Ureter (tissue), 1 donor: ENCODE measurements at regions not wholly inside any gene's neighbourhood (a gene's known extent, or its start where the extent isn't known, plus 50 kb on each side); places are given as distances from the start of the nearest gene placed in this dataset.
A peak's percentile ranks its signal among the peaks of the same experiment; 100 is the strongest.

Experiments used
- DNase-seq: peaks from one replicate; pipeline ENCODE4 v3.0.0-alpha.2; 2020; ENCODE audit warnings: low spot score
- donor health status: DM: yes; HTN: yes; CAD: no.

DNA sequence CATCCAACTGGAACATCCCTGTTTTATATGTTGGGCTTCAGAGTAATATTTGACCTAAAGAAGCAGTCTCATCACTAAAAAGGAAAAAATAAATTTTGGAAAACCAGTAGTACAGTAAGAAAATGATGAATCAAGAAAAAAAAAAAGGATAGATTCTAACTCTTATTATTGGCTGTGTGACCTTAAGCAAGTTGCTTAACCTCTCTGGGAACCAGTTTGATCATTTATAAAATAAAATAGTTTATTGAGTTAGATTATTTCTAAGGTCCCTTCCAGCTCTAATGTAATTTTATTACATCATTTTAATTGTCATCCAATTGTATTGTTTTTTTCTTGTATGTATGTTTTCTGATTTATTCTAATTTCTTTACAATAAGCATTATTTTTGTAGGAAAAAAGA is 127.0 kb downstream of the PRELID2 start:
- no peak for DNase-seq

DNA sequence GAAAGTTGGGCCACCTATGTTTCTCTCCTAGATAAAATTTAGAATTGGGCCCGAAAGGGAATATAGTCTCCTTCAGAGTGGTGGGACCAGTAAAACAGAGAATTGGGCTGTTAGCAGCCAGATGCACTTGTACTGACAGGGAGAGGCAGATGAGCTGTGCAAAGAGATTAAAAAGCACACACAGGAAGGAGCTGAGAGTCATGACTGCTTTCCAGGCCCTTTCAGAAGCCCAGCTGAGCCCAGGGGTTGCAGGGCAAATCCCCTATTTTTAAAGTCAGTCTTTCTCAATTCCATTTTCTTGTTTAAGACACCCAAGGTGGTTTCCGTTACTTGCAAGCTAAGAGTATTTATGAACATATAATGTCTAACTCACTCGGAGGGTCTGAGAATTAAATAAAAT is 130.4 kb downstream of the PRELID2 start:
- no peak for DNase-seq

DNA sequence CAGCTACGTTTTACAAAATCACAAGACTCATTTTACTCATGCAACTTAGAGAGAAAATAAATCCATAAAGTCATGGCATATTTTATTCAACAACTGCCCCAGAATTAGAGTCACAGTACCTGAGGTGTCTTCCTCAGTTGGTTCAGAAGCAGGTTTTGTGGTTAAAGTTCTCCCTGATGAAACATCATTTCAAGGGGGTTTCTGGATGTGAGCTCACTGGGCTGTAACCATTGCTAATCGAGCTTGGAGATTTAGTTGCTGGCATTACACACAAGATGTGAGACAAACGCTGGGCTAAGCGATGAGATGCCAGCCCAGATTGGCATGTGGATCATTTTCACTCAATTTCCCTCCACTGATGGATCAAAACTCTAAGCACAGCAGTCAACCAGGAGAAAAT is 131.3 kb downstream of the PRELID2 start:
- DNase-seq = no peak

DNA sequence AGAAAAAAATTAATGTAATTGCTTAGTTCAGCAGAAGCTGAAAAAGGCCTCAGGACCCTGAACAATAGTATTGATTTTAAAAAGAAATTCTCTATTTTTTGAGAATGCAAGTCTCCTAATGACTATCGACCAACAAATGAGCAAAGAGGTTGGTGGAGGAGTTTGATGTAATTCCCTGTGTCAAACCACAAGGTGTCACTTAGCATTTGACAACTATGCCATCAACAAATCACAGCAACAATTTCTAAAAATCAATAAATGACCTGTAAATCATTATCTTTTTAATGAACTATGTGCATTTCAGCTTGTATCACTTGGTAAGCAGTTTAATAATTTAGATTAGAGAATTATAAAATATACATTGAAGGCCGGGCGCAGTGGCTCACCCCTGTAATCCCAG is 133.7 kb downstream of the PRELID2 start:
- DNase-seq = no peak

DNA sequence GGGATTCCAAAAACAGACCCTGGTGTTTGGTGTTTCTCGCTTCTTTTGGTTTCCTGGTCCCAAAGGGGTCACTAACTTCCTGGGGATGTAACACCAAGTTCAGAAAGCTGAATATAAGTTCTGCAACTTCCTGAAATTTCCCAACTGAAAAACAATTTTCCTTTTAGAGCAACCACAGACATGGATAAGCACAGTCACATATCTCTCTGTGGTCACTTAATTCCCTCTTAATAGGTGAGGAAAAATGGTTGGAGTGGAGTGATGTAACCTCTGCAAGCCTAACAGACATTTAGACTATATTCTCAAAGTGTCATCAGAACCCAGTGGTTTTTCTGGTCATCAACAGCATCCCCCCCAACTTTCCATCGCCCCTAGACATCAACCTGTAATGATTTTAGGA is 135.3 kb downstream of the PRELID2 start:
- no peak for DNase-seq

DNA sequence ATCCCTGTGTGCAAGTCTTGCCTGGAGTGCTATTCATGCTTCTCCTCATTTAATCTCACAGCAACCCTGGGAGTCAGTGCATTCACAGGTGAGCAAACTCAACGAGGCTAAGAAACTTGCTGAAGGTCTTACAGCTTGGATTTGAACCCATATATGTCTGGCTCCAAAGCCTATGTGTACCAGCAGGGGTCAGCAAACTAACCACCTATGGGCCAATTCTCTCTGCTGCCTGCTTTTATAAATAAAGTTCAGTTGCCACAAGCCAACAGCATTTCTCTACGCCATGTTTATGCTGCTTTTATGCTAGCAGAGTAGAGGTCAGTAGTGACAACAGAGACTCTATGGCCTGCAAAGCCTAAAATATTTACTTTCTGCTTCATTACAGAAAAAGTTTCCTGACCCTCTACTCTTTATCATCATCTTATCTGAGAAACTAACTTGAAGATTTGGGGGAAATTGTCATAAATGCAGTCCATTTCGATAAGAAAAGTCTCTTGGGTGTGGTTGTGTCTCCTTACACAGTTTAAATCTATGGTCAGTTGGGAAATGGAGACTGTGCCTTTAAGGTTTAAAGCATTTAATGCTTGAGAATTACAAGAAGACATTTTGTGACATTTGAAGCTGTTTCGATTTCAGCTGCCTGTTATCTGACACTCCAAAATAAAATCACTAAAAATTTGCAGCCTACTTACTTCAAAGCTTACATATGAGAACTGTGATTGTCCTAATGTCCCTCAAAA is 137.7 kb downstream of the PRELID2 start:
- DNase-seq = no peak

DNA sequence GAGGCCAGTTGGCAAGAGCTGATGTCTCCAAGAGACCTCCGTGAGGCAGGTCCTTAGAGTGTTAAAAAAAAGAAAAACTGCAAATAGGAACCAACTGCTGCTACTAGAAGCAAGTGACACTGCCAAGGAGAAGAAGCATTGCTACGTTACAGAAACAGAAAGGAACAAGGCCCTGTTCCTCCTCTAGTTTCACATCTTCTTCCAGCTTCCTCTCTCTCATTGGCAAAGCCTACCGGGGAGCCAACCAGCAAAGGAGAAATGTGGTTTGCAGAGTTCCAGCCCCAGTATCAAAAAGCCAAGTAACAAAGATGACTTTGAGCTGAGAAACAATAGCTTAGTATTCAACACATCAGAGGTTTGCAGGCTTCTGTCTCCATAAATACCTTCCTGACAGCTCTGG is 145.9 kb downstream of the PRELID2 start:
- no peak for DNase-seq

DNA sequence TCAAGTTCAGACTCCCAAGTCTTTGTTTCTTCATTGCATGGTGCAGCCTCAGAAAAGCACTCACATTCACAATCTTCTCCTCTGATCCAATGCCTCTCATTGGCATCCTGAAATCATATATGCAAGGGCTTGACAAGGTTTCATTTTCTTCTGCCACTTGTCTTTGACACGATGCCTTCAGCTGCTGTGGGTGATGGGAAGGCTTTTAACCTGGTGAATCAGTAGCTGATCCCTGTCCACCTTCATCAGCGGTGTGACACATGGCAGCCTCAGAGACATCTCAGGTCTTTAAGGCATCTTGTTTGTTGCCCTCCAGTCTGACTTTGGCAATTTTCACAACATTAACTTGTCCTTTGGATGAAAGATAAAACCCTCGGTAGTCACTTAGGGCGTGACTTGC is 147.2 kb downstream of the PRELID2 start:
- no peak for DNase-seq

DNA sequence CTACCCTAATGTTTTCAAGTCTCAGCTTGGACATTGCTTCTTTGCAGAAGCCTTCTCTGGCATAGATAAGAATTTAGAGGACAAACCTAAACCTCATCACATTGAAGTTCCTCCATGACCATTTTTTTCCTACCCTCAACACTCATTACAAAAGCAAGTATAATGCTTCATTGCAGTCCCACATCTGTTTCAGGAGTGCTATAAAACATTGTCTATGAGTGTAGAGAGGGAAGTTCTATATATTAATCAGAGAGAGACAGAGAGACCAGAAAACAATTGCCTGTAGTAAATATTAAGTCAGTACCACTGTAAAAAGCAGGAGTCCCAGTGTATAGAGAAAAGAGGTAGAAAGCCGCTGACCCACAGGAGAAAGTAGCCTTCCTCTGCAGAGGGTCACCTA is 149.7 kb downstream of the PRELID2 start:
- DNase-seq = no peak

DNA sequence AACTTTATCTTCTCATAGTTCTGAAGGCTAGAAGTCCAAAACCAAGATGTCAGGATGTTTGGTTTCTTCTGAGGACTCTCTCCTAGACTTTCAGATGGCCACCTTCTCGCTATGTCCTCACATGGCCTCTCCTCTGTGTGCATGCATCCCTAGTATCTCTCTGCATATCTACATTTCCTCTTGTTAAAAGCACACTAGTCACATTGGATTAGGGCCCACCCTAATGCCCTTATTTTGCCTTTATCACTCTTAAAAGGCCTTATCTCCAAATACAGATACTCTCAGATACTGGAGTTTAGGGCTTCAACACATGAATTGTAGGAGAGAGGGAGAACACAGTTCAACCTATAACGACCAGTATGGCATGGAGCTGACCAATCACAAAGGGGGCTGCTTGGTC is 151.7 kb downstream of the PRELID2 start:
- DNase-seq = no peak

DNA sequence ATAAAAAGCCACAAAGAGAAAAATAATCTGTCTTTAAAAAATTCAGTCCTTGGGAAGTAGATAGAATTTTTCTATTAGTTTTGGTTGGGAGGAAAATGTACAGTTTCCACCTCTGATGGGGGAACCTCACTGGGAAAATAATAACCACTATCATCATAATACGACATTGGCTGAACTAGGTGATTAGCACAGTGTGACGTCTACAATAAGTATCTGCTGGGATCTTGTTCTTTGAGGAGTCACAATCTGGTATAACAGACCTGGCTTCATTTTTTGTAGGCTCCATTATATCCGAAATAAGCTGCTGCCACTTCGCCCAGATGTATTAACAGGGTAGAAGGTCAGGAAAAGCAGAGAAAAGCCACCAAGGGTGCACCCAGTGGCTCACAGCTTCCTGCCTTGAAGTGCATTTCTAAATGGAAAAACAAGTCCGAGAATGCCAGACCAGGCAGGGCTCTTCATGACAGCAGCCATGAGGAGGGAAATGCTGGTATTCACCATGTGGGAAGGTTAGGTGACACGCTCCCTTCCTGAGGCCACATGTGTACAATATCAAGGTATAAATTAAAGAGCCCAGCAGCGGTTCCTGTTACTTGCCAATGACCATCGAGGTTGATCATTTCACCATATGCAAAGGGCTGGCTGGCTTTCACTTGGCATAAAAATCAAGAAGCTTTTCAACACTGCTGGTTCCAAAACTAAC is 152.8 kb downstream of the PRELID2 start:
- no peak for DNase-seq

DNA sequence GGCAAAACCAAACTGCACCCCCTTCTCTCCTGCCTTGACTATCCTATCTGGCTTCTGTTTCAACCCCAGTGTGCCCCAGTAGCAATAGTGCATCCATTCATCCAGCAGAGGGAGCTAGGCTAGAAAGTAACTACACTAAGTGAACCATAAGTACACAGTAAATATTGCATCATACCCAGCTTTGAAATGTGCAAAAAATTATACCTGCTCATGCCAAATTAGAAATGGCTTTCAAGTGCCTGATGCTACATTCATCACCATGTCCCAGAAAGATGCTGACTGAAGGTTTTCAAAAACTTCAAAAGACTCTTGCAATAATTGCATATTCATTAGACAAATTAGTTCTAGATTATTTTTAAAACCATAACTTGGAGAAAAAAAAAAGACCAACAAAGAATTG is 153.5 kb downstream of the PRELID2 start:
- DNase-seq = peak; percentile 54

DNA sequence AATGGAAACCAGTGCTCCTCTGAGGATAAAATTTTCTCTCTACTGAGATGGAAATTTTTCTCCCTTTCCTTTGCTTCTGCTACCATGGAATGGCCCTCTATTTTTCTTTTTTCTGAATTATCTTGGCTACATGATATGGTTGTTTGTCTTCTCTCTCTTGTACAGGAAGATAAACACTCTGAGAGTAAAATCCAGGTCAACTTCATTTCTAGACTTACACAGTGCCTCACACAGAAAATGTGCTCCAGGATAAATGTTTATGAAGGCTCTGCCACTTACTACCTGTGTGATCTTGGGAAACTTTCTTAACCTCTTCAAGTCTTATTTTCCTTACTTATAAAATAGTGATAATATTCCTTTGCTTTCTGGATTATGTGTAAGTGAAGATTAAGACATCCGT is 153.9 kb downstream of the PRELID2 start:
- DNase-seq = no peak

DNA sequence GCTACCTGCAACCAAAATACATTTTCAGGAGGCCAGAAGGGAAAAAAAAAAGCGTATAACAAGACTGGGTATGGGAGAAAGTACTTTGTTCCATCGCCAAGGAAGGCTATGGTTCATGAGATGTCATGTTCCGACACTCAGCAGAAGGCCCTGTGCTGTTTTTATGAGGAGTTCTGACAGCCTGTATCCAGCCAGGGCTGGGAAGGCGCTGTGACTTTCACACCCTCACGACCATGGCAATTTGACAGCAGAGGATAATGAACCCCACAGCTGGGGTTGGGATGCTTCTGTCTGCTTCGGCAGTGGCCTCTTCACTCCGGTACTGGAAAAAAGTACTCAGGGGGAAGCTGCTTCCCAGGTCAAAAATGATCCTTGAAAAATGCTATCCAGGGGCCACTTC is 154.4 kb downstream of the PRELID2 start:
- DNase-seq = no peak

DNA sequence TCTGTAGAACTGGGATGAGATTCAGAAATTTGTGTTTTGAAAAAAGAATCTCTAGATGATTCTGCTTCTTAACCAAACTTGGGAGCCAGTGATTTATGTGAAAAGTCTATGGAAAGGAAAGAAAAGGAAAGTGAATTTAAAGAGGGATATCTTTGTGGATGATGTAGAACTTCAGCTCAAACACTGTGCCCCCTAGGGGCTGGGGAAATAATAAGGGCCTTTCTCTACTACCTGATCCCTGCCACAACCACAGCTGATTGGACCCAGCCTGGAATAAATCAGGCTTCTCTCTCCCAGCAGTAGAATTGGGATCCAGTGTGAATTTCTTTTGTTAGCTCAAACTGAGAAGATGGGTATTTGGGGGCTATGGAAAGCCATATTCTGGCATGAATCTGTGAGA is 155.0 kb downstream of the PRELID2 start:
- no peak for DNase-seq

DNA sequence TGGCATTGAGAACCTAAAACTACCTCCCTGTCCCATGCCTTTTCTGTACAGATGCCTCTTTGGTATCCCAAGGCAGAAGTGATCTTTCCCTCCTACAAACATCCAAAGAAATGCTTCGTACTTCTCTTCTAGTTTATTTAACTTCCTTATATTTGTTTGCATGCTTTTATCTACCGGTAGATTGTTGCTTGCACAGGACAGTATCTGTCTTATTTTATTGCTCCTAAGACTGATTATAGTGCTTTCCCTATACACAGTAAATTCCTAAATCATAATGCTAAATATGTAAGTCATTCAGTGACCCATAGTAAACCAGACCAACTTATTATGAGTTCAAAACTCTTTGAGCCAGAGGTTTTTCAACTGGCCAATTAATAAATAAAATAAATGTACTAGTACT is 156.9 kb downstream of the PRELID2 start:
- DNase-seq = no peak

DNA sequence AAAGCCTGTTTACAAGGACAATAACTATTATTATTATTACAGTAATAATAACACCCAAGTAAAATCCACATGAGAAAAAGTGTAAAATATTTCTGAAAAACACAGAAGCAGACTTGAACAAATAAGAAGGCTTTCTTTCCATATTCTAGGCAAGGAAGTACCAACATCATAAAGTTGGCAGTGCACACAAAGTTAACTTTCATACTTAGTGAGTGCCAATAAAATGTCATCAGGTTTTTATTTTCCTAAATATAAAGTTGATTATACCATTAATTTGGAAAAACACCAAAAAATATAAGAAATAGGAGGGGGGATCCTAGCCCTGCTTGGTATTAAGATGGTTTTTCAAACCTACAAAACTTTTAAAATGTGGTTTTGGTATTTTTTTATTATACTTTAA is 161.4 kb downstream of the PRELID2 start:
- DNase-seq = no peak

DNA sequence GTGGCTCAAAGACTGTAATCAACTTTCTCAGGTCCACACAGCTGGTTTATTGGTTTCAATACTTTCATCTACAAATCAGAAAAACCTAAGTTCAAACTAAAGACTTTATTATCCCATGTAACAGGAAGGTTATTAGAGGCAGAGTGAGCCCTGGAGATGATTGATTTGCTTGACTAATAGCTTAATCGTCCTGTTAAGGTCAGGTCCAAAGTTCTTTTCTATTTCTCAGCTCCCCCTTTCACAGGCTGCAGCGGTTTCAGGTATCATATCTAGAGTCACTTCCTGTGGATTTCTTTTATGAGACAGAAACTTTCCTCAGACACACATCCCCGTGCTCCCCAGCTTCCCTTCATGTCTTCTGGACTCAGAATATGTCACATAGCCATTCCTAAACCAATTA is 166.4 kb downstream of the PRELID2 start:
- no peak for DNase-seq

DNA sequence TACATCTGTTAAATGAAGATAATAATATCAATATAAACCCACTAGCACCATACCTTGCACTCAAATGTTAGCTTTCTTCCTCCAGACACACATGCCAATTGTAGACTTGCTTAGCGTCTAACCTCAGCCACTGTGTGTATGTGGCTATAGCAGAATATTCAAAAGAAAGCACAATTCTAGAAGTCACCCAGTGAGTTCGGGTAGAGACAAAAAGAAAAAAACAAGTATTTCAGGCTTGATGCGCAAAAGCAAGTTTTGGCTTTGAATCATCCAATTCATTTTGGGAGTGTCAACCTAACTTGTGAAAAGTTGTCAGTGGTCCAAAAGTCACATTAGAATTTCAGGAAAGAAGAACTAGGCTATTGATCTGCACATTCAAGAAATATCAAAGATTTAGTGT is 167.4 kb downstream of the PRELID2 start:
- DNase-seq = no peak

DNA sequence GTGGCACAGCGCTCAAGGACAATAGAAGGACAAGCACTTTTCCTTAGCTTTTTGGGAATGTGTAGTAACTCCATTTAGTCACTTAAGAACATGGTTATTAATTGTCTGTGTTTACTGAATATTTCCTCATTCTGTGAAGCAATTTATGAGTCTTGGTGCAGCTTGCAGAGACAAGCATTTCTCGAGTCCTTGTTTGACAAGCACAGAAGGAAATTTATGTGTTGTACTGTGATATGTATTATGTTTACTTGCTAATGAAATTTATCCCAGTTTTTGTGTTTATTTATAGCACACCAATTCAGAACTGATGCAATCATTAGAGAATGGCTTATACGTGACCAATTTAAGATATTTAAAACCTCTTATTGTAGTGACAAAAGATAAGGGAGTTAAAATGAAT is 168.6 kb downstream of the PRELID2 start:
- no peak for DNase-seq

DNA sequence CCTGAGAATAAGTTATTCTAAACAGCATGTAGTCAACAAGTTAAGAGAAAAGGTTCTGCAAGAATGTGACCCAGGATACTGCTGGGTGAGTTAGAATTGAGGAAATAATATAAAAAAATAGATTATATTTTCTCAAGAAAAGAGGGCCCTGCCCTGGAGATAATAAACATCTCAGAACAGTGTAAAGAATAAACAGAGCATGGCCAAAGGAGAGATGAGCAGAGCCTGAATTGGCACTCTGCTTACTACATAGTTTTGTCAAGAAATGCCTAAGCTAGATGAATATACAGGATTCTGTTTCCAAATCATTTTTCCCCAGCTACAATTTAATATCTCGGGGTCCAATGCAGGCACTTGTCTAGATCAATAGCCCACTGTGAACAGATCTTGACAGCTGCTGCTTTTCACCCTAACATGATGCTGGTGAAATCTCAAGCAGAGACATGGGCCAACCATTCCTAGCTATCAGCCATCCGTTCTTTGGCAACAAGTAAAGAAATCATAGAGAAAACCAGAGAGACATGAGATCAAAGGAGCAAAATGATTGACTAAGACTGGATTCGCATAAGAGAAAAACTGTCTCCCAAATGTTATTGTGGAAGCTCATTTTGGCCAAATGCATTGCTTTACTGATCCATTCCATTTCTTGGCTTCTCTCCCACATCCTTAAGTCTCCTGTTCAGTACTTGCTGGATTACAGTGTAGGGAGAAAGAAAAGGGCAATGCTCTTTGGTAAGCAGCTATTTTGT is 173.2 kb downstream of the PRELID2 start:
- DNase-seq = no peak

DNA sequence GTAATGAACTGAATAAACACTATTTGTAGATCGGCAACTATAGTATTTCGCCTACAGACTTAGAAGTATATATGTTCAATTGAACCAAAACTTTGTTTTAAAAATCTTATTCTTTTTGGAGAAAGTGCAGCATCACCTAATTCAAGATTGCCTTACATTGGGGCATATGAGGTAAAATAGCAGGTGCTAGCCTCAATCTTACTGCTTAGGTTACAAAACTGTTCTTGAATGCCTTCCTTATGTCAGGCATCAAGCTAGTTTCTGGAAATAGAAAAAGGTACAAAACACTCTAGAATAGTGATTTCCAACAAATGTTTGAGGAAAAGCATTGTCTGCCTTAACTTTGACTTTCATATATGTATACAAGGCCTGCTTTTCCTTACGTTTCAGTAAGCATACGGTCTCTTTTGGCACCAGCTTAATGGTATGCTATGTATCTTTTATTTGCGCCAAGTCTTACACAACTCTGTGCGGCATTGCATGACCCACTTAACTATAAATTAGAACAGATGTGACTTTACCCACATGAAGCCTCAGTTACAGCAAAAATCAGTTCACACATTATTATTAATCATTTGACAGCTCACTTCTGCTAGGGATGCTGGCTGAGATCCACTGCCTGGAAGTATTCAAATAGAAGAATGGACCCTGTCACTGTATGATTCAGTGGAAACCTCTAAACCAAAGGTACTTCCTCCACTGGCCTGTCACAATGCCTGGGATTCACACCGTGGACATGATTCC is 174.1 kb downstream of the PRELID2 start:
- DNase-seq = no peak
